CD14-positive monocyte (primary cell): ENCODE measurements at regions not wholly inside any gene's neighbourhood (a gene's known extent, or its start where the extent isn't known, plus 50 kb on each side); places are given as distances from the start of the nearest gene placed in this dataset.
A peak's percentile ranks its signal among the peaks of the same experiment; 100 is the strongest.
"Not testable (repeated sequence)": the region's sequence is repeated elsewhere in the genome, so short reads cannot be mapped to it uniquely, and the experiment has no call there.

ENCODE experiments used
- DNase-seq, 3 donors: peaks; one replicate each; pipeline ENCODE4 v3.0.0-alpha.2; 2011 to 2022
- H2AFZ ChIP-seq: 2 replicates; pipeline ENCODE4 v1.6.0; 2012; ENCODE audit warnings: mild to moderate bottlenecking, low read depth, low read length, inconsistent platforms; ENCODE audit not compliant: insufficient read depth, poor library complexity, severe bottlenecking
- H3K27ac ChIP-seq, 2 donors: 1 replicate in 1 of 2; 2 replicates in 1 of 2; pipeline ENCODE4 v1.5.1; 2012 to 2013; ENCODE audit warnings: low read length in 2 of 2, control low read depth in 1 of 2, inconsistent platforms in 1 of 2, low read depth in 1 of 2, mild to moderate bottlenecking in 1 of 2
- H3K27me3 ChIP-seq, 2 donors: one replicate each; pipeline versions ENCODE4 v1.6.0 to v1.6.1; 2011 to 2013; ENCODE audit warnings: low read length in 2 of 2; ENCODE audit not compliant: control insufficient read depth in 2 of 2, insufficient read depth in 2 of 2
- H3K36me3 ChIP-seq, 2 donors: replicated peaks in 1 of 2; 1 replicate in 1 of 2; 2 replicates in 1 of 2; pipeline versions ENCODE4 v1.5.1 to v1.6.1; 2012 to 2013; ENCODE audit warnings: low read length in 2 of 2, control low read depth in 1 of 2, inconsistent platforms in 1 of 2, mild to moderate bottlenecking in 1 of 2; ENCODE audit not compliant: insufficient read depth in 2 of 2, control insufficient read depth in 1 of 2
- H3K4me1 ChIP-seq, 2 donors: 1 replicate in 1 of 2; 2 replicates in 1 of 2; pipeline versions ENCODE4 v1.5.1 to v1.6.1; 2012 to 2013; ENCODE audit warnings: low read length in 2 of 2, control low read depth in 1 of 2, inconsistent platforms in 1 of 2, mild to moderate bottlenecking in 1 of 2, moderate library complexity in 1 of 2; ENCODE audit not compliant: insufficient read depth in 2 of 2, control insufficient read depth in 1 of 2
- H3K4me2 ChIP-seq: replicated peaks from 2 replicates; pipeline ENCODE3; 2012; ENCODE audit warnings: low read length, moderate library complexity, mild to moderate bottlenecking; ENCODE audit not compliant: poor library complexity, severe bottlenecking; ENCODE audit errors: extremely low read depth
- H3K4me3 ChIP-seq, 3 experiments: fragments of 200-600 bp in 1 of 3; sonication (generic) in 1 of 3; replicated peaks in 1 of 3; 1 replicate in 2 of 3; 2 replicates in 1 of 3; pipeline ENCODE4 v1.5.1; 2011 to 2013; ENCODE audit warnings: low read length in 3 of 3, mild to moderate bottlenecking in 3 of 3, control low read depth in 2 of 3, low read depth in 2 of 3, inconsistent platforms in 1 of 3, moderate library complexity in 1 of 3
- H3K79me2 ChIP-seq: 2 replicates; pipeline ENCODE4 v1.6.0; 2012; ENCODE audit warnings: mild to moderate bottlenecking, control low read depth, inconsistent platforms, low read length, moderate library complexity; ENCODE audit not compliant: insufficient read depth
- H3K9ac ChIP-seq: 2 replicates; pipeline ENCODE4 v1.6.0; 2017; ENCODE audit warnings: low read length, mild to moderate bottlenecking; ENCODE audit not compliant: insufficient read depth, poor library complexity, severe bottlenecking
- H3K9me3 ChIP-seq, 2 donors: replicated peaks in 1 of 2; 1 replicate in 1 of 2; 2 replicates in 1 of 2; pipeline versions ENCODE4 v1.5.1 to v1.6.1; 2012 to 2013; ENCODE audit warnings: low read length in 2 of 2, control low read depth in 1 of 2; ENCODE audit not compliant: control insufficient read depth in 1 of 2, insufficient read depth in 1 of 2
- H4K20me1 ChIP-seq: 2 replicates; pipeline ENCODE4 v1.6.0; 2012; ENCODE audit warnings: mild to moderate bottlenecking, low read length, control low read depth, moderate library complexity; ENCODE audit not compliant: insufficient read depth
- H3K27ac Mint-ChIP-seq, 7 donors: one replicate each; pipeline ENCODE4 v1.8.0; 2020; ENCODE audit warnings: mild to moderate bottlenecking in 7 of 7, mixed read lengths in 7 of 7, moderate library complexity in 6 of 7, inconsistent platforms in 2 of 7
- H3K27me3 Mint-ChIP-seq, 3 donors: one replicate each; pipeline ENCODE4 v1.8.0; 2021 to 2022; ENCODE audit warnings: low read depth in 3 of 3, mild to moderate bottlenecking in 3 of 3, mixed read lengths in 3 of 3, moderate library complexity in 3 of 3, inconsistent platforms in 1 of 3
- H3K36me3 Mint-ChIP-seq, 2 donors: one replicate each; pipeline ENCODE4 v1.8.0; 2020; ENCODE audit warnings: mixed read lengths in 2 of 2, inconsistent platforms in 1 of 2, mild to moderate bottlenecking in 1 of 2
- H3K4me1 Mint-ChIP-seq: one replicate; pipeline ENCODE4 v1.8.0; 2020; ENCODE audit warnings: mild to moderate bottlenecking, mixed read lengths
- H3K4me3 Mint-ChIP-seq, 2 donors: one replicate each; pipeline ENCODE4 v1.8.0; 2020; ENCODE audit warnings: mild to moderate bottlenecking in 2 of 2, mixed read lengths in 2 of 2, moderate library complexity in 1 of 2
- H3K9me3 Mint-ChIP-seq, 7 donors: one replicate each; pipeline ENCODE4 v1.8.0; 2020 to 2022; ENCODE audit warnings: mixed read lengths in 7 of 7, mild to moderate bottlenecking in 6 of 7, moderate library complexity in 6 of 7, inconsistent platforms in 2 of 7
- WGBS: methylation state at CpG from one replicate; pipeline ENCODE4 v1.1.5; 2013; ENCODE audit warnings: missing lambda C conversion rate; ENCODE audit not compliant: insufficient coverage; 5-methylcytosine and 5-hydroxymethylcytosine counted together
- intact Hi-C, 2 donors: fragments of 100-400 bp; cut with micrococcal nuclease; formaldehyde crosslinking; loops; one replicate each; pipeline versions ENCODE4 v1.15.0 to v1.15.1; 2023
- TF ChIP-seq, protein P1 (sequence below): fragments of 200-600 bp; IDR thresholded peaks from one replicate; pipeline ENCODE4 v1.8.0; 2022; ENCODE audit warnings: antibody characterized with exemption, mild to moderate bottlenecking

DNA sequence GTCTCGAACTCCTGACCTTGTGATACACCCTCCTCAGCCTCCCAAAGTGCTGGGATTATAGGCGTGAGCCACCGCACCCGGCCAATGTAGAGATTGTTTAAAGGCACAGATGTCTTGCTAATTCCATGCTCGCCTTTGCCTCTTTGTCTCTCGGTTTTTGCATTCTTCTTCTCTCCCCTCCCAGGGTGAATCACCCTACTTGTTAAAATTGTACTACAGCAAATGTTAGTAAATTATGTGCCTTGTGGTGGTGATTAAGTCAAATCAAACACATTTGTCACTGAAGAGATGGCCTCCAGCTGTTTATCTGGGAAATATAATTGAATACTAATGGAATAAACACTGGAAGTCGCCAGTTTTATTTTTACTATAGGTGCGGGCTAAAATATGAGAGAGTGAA, 384.4 kb upstream of the AUTS2 start:
- peaks cover 0 to 2% (median 0%) of the 10 kb centered on the region in 3 donors for H3K27me3 Mint-ChIP-seq
- H3K4me3 Mint-ChIP-seq = no peak overlapping the region
- Histone ChIP-seq H3K4me3 (no peak overlapping the region), H2AFZ (no peak overlapping the region), H3K9ac (no peak overlapping the region), H3K27ac (no peak overlapping the region), H3K79me2 (no peaks in the 10 kb centered on the region), H4K20me1 (no peaks in the 10 kb centered on the region), H3K9me3 (no peaks in the 10 kb centered on the region), H3K27me3 (no peaks in the 10 kb centered on the region), H3K36me3 (no peaks in the 10 kb centered on the region), H3K4me2 (no peak overlapping the region), H3K4me1 (no peaks in the 10 kb centered on the region)
- H3K4me1 Mint-ChIP-seq = no peaks in the 10 kb centered on the region
- WGBS = 80% methylated on average over 1 of the region's 8 CpGs
- intact Hi-C loops = no loop called here
- no peaks in the 10 kb centered on the region for H3K36me3 Mint-ChIP-seq
- no peak overlapping the region for H3K27ac Mint-ChIP-seq
- TF ChIP-seq, protein P1, sequence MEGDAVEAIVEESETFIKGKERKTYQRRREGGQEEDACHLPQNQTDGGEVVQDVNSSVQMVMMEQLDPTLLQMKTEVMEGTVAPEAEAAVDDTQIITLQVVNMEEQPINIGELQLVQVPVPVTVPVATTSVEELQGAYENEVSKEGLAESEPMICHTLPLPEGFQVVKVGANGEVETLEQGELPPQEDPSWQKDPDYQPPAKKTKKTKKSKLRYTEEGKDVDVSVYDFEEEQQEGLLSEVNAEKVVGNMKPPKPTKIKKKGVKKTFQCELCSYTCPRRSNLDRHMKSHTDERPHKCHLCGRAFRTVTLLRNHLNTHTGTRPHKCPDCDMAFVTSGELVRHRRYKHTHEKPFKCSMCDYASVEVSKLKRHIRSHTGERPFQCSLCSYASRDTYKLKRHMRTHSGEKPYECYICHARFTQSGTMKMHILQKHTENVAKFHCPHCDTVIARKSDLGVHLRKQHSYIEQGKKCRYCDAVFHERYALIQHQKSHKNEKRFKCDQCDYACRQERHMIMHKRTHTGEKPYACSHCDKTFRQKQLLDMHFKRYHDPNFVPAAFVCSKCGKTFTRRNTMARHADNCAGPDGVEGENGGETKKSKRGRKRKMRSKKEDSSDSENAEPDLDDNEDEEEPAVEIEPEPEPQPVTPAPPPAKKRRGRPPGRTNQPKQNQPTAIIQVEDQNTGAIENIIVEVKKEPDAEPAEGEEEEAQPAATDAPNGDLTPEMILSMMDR = no peak
- no peak for DNase-seq
- peaks cover 0 to 5% (median 0%) of the 10 kb centered on the region in 7 donors for H3K9me3 Mint-ChIP-seq

DNA sequence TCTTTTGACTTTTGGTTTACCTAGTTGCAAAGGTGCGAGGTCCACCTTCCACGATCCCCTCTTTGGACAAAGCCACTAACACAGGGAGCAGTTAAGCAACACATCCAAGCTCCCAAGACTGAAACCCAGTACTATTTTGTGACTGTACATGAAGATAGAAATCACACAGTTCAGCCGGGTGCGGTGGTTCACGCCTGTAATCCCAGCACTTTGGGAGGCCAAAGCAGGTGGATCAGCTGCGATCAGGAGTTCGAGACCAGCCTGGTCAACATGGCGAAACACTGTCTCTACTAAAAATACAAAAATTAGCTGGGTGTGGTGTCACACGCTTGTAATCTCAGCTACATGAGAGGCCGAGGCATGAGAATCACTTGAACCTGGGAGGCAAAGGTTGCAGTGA, 382.8 kb upstream of the AUTS2 start:
- H3K27ac ChIP-seq, H3K4me3 Mint-ChIP-seq, H3K36me3 ChIP-seq, H3K27me3 Mint-ChIP-seq, H2AFZ ChIP-seq, H3K27me3 ChIP-seq, H3K4me3 ChIP-seq, DNase-seq, intact Hi-C loops, H4K20me1 ChIP-seq, H3K4me2 ChIP-seq, H3K4me1 Mint-ChIP-seq, H3K4me1 ChIP-seq, H3K9me3 Mint-ChIP-seq, H3K9ac ChIP-seq, H3K36me3 Mint-ChIP-seq, H3K79me2 ChIP-seq, H3K9me3 ChIP-seq: not testable (repeated sequence)
- 95% methylated on average over 5 of the region's 10 CpGs for WGBS
- peak overlapping the region in 1 of 7 donors; percentile 7 for H3K27ac Mint-ChIP-seq
